ENCODE measurements at regions not wholly inside any gene's neighbourhood (a gene's known extent, or its start where the extent isn't known, plus 50 kb on each side); places are given as distances from the start of the nearest gene placed in this dataset.

- no peak for TF ChIP-seq JUN (IDR thresholded peaks at IDR 0.05; ENCODE audit: low read depth, low read length)
- no peak for TF ChIP-seq SAP30 (IDR thresholded peaks at IDR 0.05; ENCODE audit: insufficient read depth, insufficient replicate concordance, low read length)
- no peak for TF ChIP-seq EP300 (IDR thresholded peaks at IDR 0.05; ENCODE audit: borderline replicate concordance in 1 of 2, low read depth in 2 of 2, low read length in 2 of 2)
- TF ChIP-seq E2F6 (IDR thresholded peaks at IDR 0.05): no peak
- TF ChIP-seq YY1 (IDR thresholded peaks at IDR 0.05; ENCODE audit: low read depth, low read length): no peak
- TF ChIP-seq TCF12 (IDR thresholded peaks at IDR 0.05; ENCODE audit: low read depth, low read length): no peak
- no peak for TF ChIP-seq RXRA (IDR thresholded peaks at IDR 0.05; ENCODE audit: insufficient read depth, low read depth, low read length)
These were observed 1113.5 kb upstream of the AUTS2 start (continued) for GRCh38 chr7:68484731-68485130.

All from H1 (cell line).